ENCODE measurements at regions not wholly inside any gene's neighbourhood (a gene's known extent, or its start where the extent isn't known, plus 50 kb on each side); places are given as distances from the start of the nearest gene placed in this dataset.

DNA sequence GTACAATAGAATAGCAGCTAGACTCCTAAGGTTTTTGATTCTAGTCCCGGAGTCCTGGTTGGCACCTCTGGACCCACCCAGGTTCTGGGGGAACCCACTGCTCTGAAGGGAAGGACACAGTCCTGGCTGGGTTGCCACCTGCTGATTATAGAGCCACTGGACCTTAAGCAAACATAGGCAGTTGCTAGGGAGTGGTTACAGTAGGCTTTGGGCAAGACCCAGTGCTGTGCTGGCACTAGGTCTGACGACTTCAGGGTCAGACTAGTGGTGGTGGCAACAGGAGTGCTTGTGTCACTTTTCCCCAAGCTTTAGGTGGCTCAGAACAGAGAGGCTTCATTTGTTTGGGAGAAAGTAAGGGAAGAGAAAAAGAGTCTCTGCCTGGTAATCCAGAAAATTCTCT, 109.8 kb upstream of the C3orf80 start:
- Histone ChIP-seq H3K9ac (replicated peaks in 1 of 4; ENCODE audit: extremely low read depth in 1 of 4, low read depth in 3 of 4, low read length in 3 of 4) (no peak overlapping the region), H3K4ac (replicated peaks; ENCODE audit: insufficient read length, low read depth, low read length) (no peak overlapping the region), H3K18ac (ENCODE audit: extremely low read depth, low read length) (no peak overlapping the region), H2AK5ac (ENCODE audit: low read depth, low read length) (no peak overlapping the region), H2BK5ac (ENCODE audit: low read depth, low read length) (no peak overlapping the region), H2BK20ac (ENCODE audit: low read length) (no peak overlapping the region), H4K20me1 (replicated peaks in 1 of 2; ENCODE audit: control insufficient read depth in 1 of 2, insufficient read depth in 2 of 2, low read length in 2 of 2) (no peaks in the 10 kb centered on the region), H3K23me2 (ENCODE audit: low read depth, low read length) (no peaks in the 10 kb centered on the region), H3K27me3 (replicated peaks in 1 of 4; ENCODE audit: control insufficient read depth in 3 of 4, extremely low read depth in 1 of 4, insufficient read depth in 3 of 4, low read length in 3 of 4) (no peaks in the 10 kb centered on the region), H3K27ac (ENCODE audit: low read depth, low read length) (no peak overlapping the region), H3K4me3 (ENCODE audit: extremely low read depth in 1 of 4, insufficient read depth in 2 of 4, low read depth in 3 of 4, low read length in 4 of 4) (no peak overlapping the region), H2BK12ac (ENCODE audit: low read depth, low read length) (no peak overlapping the region), H3K4me1 (replicated peaks in 1 of 4; ENCODE audit: control insufficient read depth in 3 of 4, insufficient read depth in 4 of 4, low read length in 3 of 4) (no peaks in the 10 kb centered on the region; a peak in 1 of 7 replicates), H2AFZ (ENCODE audit: low read length) (no peak overlapping the region), H3K36me3 (ENCODE audit: control insufficient read depth in 2 of 4, insufficient read depth in 4 of 4, low read length in 3 of 4) (no peaks in the 10 kb centered on the region), H3K79me2 (ENCODE audit: control insufficient read depth in 1 of 2, insufficient read depth in 2 of 2, low read length in 2 of 2) (no peaks in the 10 kb centered on the region), H4K91ac (replicated peaks; ENCODE audit: insufficient read length, low read length) (no peak overlapping the region), H2BK15ac (ENCODE audit: low read length) (no peak overlapping the region), H4K8ac (ENCODE audit: extremely low read depth, insufficient read depth, low read length) (no peak overlapping the region), H3K23ac (ENCODE audit: insufficient read length) (no peak overlapping the region), H3K9me3 (ENCODE audit: insufficient read depth in 2 of 2, low read depth in 1 of 2, low read length in 1 of 2) (no peaks in the 10 kb centered on the region), H4K5ac (ENCODE audit: insufficient read length, low read depth, low read length) (no peak overlapping the region), H3K79me1 (ENCODE audit: low read depth, low read length) (no peaks in the 10 kb centered on the region), H3K4me2 (ENCODE audit: insufficient read depth in 1 of 2, low read depth in 2 of 2, low read length in 2 of 2) (no peak overlapping the region), H2BK120ac (replicated peaks; ENCODE audit: low read depth, low read length) (no peak overlapping the region), H3K14ac (ENCODE audit: insufficient read length) (no peak overlapping the region), H3K56ac (replicated peaks; ENCODE audit: insufficient read length, low read depth, low read length) (no peak overlapping the region)
- DNase-seq (ENCODE audit: low read depth in 1 of 2, low spot score in 2 of 2) (no peak), FAIRE-seq (no peak)
- 90% methylated on average over 2 of the region's 2 CpGs; no CpG with 5 or more reads in 1 of the 2 experiments for WGBS, 2 experiments (ENCODE audit: extremely low coverage in 1 of 2, insufficient coverage in 1 of 2, insufficient read length in 1 of 2, insufficient replicate concordance in 2 of 2, low coverage in 1 of 2, low lambda C conversion rate in 2 of 2, missing lambda C conversion rate in 1 of 2)
- ChIA-PET POLR2A (ENCODE audit: partially characterized antibody) (no interaction called here), CTCF (ENCODE audit: partially characterized antibody) (interaction anchor here (1.0 kb wide), 1 partner anchor 20 kb away, joined by 3 read pairs; no protein-coding TSS in a partner anchor)
- TF ChIP-seq TCF12 (IDR thresholded peaks at IDR 0.05; ENCODE audit: low read depth, low read length) = no peak

Measured in H1 (cell line).